ENCODE measurements at regions not wholly inside any gene's neighbourhood (a gene's known extent, or its start where the extent isn't known, plus 50 kb on each side); places are given as distances from the start of the nearest gene placed in this dataset.

DNA sequence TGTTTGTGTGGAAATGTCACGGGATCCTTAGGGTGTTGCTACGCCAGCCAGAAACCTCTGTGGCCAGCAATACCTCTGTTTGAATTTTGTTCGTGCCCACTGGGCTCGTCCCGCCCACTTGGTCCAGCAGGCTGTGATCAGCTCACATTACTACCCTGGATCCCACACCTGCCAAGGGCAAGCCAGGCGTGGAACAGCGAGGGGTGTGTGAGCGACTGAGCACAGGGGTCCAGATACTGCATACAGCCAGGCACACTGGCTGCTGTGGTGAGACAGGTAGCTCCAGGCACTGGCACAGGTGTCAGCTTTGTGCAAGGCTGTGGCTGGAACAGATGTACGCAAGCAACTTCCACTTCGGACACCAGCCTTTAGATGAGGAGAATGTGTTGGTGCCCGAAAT lies 718.9 kb downstream of the EPHA7 start:
- Histone ChIP-seq H4K20me1 (replicated peaks in 1 of 2; ENCODE audit: control insufficient read depth in 1 of 2, insufficient read depth in 2 of 2, low read length in 2 of 2) (no peaks in the 10 kb centered on the region), H3K4me1 (replicated peaks in 1 of 4; ENCODE audit: control insufficient read depth in 3 of 4, insufficient read depth in 4 of 4, low read length in 3 of 4) (no peaks in the 10 kb centered on the region), H4K8ac (ENCODE audit: extremely low read depth, insufficient read depth, low read length) (no peak overlapping the region), H2BK15ac (ENCODE audit: low read length) (no peak overlapping the region), H3K9ac (replicated peaks in 1 of 4; ENCODE audit: extremely low read depth in 1 of 4, low read depth in 3 of 4, low read length in 3 of 4) (no peak overlapping the region), H3K23ac (ENCODE audit: insufficient read length) (no peak overlapping the region), H2AK5ac (ENCODE audit: low read depth, low read length) (no peak overlapping the region), H4K5ac (ENCODE audit: insufficient read length, low read depth, low read length) (no peak overlapping the region), H3K79me1 (ENCODE audit: low read depth, low read length) (no peaks in the 10 kb centered on the region), H3K4me3 (ENCODE audit: extremely low read depth in 1 of 4, insufficient read depth in 2 of 4, low read depth in 3 of 4, low read length in 4 of 4) (no peak overlapping the region), H3K36me3 (ENCODE audit: control insufficient read depth in 2 of 4, insufficient read depth in 4 of 4, low read length in 3 of 4) (no peaks in the 10 kb centered on the region), H3K18ac (ENCODE audit: extremely low read depth, low read length) (no peak overlapping the region), H2BK120ac (replicated peaks; ENCODE audit: low read depth, low read length) (no peak overlapping the region), H3K4me2 (ENCODE audit: insufficient read depth in 1 of 2, low read depth in 2 of 2, low read length in 2 of 2) (no peak overlapping the region), H4K91ac (replicated peaks; ENCODE audit: insufficient read length, low read length) (no peak overlapping the region), H2BK20ac (ENCODE audit: low read length) (no peak overlapping the region), H3K27ac (ENCODE audit: low read depth, low read length) (no peak overlapping the region), H2BK12ac (ENCODE audit: low read depth, low read length) (no peak overlapping the region), H2AFZ (ENCODE audit: low read length) (peak overlapping the region; percentile 62; the same call in 1 of the 2 replicates), H3K23me2 (ENCODE audit: low read depth, low read length) (no peaks in the 10 kb centered on the region), H3K4ac (replicated peaks; ENCODE audit: insufficient read length, low read depth, low read length) (no peak overlapping the region), H3K9me3 (ENCODE audit: insufficient read depth in 2 of 2, low read depth in 1 of 2, low read length in 1 of 2) (no peaks in the 10 kb centered on the region), H3K14ac (ENCODE audit: insufficient read length) (no peak overlapping the region), H3K27me3 (replicated peaks in 1 of 4; ENCODE audit: control insufficient read depth in 3 of 4, extremely low read depth in 1 of 4, insufficient read depth in 3 of 4, low read length in 3 of 4) (no peaks in the 10 kb centered on the region), H2BK5ac (ENCODE audit: low read depth, low read length) (no peak overlapping the region), H3K56ac (replicated peaks; ENCODE audit: insufficient read length, low read depth, low read length) (no peak overlapping the region), H3K79me2 (ENCODE audit: control insufficient read depth in 1 of 2, insufficient read depth in 2 of 2, low read length in 2 of 2) (no peaks in the 10 kb centered on the region)
- TF ChIP-seq EGR1 (IDR thresholded peaks at IDR 0.05; ENCODE audit: borderline replicate concordance, low read depth, low read length) (no peak), YY1 (IDR thresholded peaks at IDR 0.05; ENCODE audit: low read depth, low read length) (no peak), TAF7 (optimal IDR thresholded peaks at IDR 0.05; ENCODE audit: borderline replicate concordance, low read depth, low read length) (no peak), HDAC6 (IDR thresholded peaks at IDR 0.05; ENCODE audit: low read depth, low read length) (no peak), NANOG (IDR thresholded peaks at IDR 0.05; ENCODE audit: insufficient read depth, low read depth, low read length, poor library complexity, severe bottlenecking) (no peak), BCL11A (IDR thresholded peaks at IDR 0.05; ENCODE audit: low read depth in 2 of 2, low read length in 2 of 2) (no peak), CEBPB (IDR thresholded peaks at IDR 0.05; ENCODE audit: low read depth, low read length) (no peak)
- TF ChIP-seq, protein P1, sequence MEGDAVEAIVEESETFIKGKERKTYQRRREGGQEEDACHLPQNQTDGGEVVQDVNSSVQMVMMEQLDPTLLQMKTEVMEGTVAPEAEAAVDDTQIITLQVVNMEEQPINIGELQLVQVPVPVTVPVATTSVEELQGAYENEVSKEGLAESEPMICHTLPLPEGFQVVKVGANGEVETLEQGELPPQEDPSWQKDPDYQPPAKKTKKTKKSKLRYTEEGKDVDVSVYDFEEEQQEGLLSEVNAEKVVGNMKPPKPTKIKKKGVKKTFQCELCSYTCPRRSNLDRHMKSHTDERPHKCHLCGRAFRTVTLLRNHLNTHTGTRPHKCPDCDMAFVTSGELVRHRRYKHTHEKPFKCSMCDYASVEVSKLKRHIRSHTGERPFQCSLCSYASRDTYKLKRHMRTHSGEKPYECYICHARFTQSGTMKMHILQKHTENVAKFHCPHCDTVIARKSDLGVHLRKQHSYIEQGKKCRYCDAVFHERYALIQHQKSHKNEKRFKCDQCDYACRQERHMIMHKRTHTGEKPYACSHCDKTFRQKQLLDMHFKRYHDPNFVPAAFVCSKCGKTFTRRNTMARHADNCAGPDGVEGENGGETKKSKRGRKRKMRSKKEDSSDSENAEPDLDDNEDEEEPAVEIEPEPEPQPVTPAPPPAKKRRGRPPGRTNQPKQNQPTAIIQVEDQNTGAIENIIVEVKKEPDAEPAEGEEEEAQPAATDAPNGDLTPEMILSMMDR (IDR thresholded peaks at IDR 0.05; ENCODE audit: control extremely low read depth in 1 of 3, insufficient read depth in 1 of 3, low read depth in 1 of 3, low read length in 3 of 3), result no peak
- TF ChIP-seq, protein P2, sequence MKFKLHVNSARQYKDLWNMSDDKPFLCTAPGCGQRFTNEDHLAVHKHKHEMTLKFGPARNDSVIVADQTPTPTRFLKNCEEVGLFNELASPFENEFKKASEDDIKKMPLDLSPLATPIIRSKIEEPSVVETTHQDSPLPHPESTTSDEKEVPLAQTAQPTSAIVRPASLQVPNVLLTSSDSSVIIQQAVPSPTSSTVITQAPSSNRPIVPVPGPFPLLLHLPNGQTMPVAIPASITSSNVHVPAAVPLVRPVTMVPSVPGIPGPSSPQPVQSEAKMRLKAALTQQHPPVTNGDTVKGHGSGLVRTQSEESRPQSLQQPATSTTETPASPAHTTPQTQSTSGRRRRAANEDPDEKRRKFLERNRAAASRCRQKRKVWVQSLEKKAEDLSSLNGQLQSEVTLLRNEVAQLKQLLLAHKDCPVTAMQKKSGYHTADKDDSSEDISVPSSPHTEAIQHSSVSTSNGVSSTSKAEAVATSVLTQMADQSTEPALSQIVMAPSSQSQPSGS (IDR thresholded peaks at IDR 0.05; ENCODE audit: low read length), result no peak
- TF ChIP-seq, protein P3, sequence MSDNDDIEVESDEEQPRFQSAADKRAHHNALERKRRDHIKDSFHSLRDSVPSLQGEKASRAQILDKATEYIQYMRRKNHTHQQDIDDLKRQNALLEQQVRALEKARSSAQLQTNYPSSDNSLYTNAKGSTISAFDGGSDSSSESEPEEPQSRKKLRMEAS (IDR thresholded peaks at IDR 0.05), result no peak
- ChIA-PET CTCF (ENCODE audit: partially characterized antibody) (no interaction called here), POLR2A (ENCODE audit: partially characterized antibody) (no interaction called here)
- DNase-seq (ENCODE audit: low read depth in 1 of 2, low spot score in 2 of 2), result no peak
- no peak for FAIRE-seq
- WGBS, 2 experiments (ENCODE audit: extremely low coverage in 1 of 2, insufficient coverage in 1 of 2, insufficient read length in 1 of 2, insufficient replicate concordance in 2 of 2, low coverage in 1 of 2, low lambda C conversion rate in 2 of 2, missing lambda C conversion rate in 1 of 2), result 91% methylated on average over 11 of the region's 11 CpGs; no CpG with 5 or more reads in 1 of the 2 experiments

Data from H1 (cell line).